ENCODE measurements at regions not wholly inside any gene's neighbourhood (a gene's known extent, or its start where the extent isn't known, plus 50 kb on each side); places are given as distances from the start of the nearest gene placed in this dataset.

- TF ChIP-seq CTCF (IDR thresholded peaks at IDR 0.05; ENCODE audit: control insufficient read depth, insufficient read depth, low read depth, low read length, missing control alignments), result no peak
- no peak for DNase-seq (ENCODE audit: low read depth)
- H3K4me3 ChIP-seq (ENCODE audit: control insufficient read depth, low read depth, low read length), result no peak overlapping the region
These were observed 359.5 kb upstream of the RGPD4 start for GRCh38 chr2:107466984-107467773.

- DNase-seq (ENCODE audit: low read depth), result no peak
- no peak for TF ChIP-seq CTCF (IDR thresholded peaks at IDR 0.05; ENCODE audit: control insufficient read depth, insufficient read depth, low read depth, low read length, missing control alignments)
- H3K4me3 ChIP-seq (ENCODE audit: control insufficient read depth, low read depth, low read length), result no peak overlapping the region
These were observed 357.2 kb upstream of the RGPD4 start for GRCh38 chr2:107469437-107469995.

- DNase-seq (ENCODE audit: low read depth), result no peak
- TF ChIP-seq CTCF (IDR thresholded peaks at IDR 0.05; ENCODE audit: control insufficient read depth, insufficient read depth, low read depth, low read length, missing control alignments), result no peak
These were observed 353.5 kb upstream of the RGPD4 start for GRCh38 chr2:107473150-107473549.

GRCh38 chr2:107475859-107476258 is 350.8 kb upstream of the RGPD4 start:
- no peak overlapping the region for H3K4me3 ChIP-seq (ENCODE audit: control insufficient read depth, low read depth, low read length)
- no peak for TF ChIP-seq CTCF (IDR thresholded peaks at IDR 0.05; ENCODE audit: control insufficient read depth, insufficient read depth, low read depth, low read length, missing control alignments)
- no peak for DNase-seq (ENCODE audit: low read depth)

More at GRCh38 chr2:107473150-107473549, 353.5 kb upstream of the RGPD4 start:
- H3K4me3 ChIP-seq (ENCODE audit: control insufficient read depth, low read depth, low read length), result no peak overlapping the region

- no peak for TF ChIP-seq CTCF (IDR thresholded peaks at IDR 0.05; ENCODE audit: control insufficient read depth, insufficient read depth, low read depth, low read length, missing control alignments)
- H3K4me3 ChIP-seq (ENCODE audit: control insufficient read depth, low read depth, low read length), result no peak overlapping the region
- DNase-seq (ENCODE audit: low read depth), result no peak
These were observed 324.2 kb upstream of the RGPD4 start for GRCh38 chr2:107502539-107502938.

- no peak for DNase-seq (ENCODE audit: low read depth)
- H3K4me3 ChIP-seq (ENCODE audit: control insufficient read depth, low read depth, low read length), result no peak overlapping the region
- no peak for TF ChIP-seq CTCF (IDR thresholded peaks at IDR 0.05; ENCODE audit: control insufficient read depth, insufficient read depth, low read depth, low read length, missing control alignments)
These were observed 314.5 kb upstream of the RGPD4 start for GRCh38 chr2:107511970-107512789.

Measured in AG09309 (cell line).